Keratinocyte (primary cell): ENCODE measurements at regions not wholly inside any gene's neighbourhood (a gene's known extent, or its start where the extent isn't known, plus 50 kb on each side); places are given as distances from the start of the nearest gene placed in this dataset.

ENCODE experiments used
- DNase-seq: peaks from one replicate; pipeline ENCODE4 v3.0.0-alpha.2; 2011; ENCODE audit warnings: low read depth, missing footprints, low spot score
- FAIRE-seq: peaks from 2 replicates; lab custom pipeline; 2011; peaks lifted over from hg19 to GRCh38; lab: Jason Lieb, UNC
- H2AFZ ChIP-seq: 2 replicates; pipeline ENCODE4 v1.6.0; 2012; ENCODE audit warnings: low read length, control low read depth, inconsistent platforms; ENCODE audit not compliant: control insufficient read depth
- H3K27ac ChIP-seq: 2 replicates; pipeline ENCODE4 v1.5.1; 2011; ENCODE audit warnings: low read length; ENCODE audit not compliant: control insufficient read depth, insufficient read depth
- H3K27me3 ChIP-seq: 3 replicates; pipeline ENCODE4 v1.6.0; 2011; ENCODE audit warnings: low read length; ENCODE audit not compliant: control insufficient read depth, insufficient read depth; ENCODE audit errors: extremely low read depth
- H3K36me3 ChIP-seq, 2 experiments: 2 replicates in 1 of 2; 3 replicates in 1 of 2; pipeline ENCODE4 v1.5.1; 2011; ENCODE audit warnings: low read length in 2 of 2, mild to moderate bottlenecking in 1 of 2; ENCODE audit not compliant: control insufficient read depth in 2 of 2, insufficient read depth in 2 of 2; ENCODE audit errors: extremely low read depth in 1 of 2
- H3K4me1 ChIP-seq: 3 replicates; pipeline ENCODE4 v1.5.1; 2011; ENCODE audit warnings: low read length; ENCODE audit not compliant: control insufficient read depth, insufficient read depth; ENCODE audit errors: extremely low read depth
- H3K4me2 ChIP-seq: 3 replicates; pipeline ENCODE4 v1.6.0; 2011; ENCODE audit warnings: low read depth, low read length; ENCODE audit not compliant: control insufficient read depth, insufficient read depth; ENCODE audit errors: extremely low read depth
- H3K4me3 ChIP-seq, 3 experiments: fragments of 200-600 bp in 1 of 3; sonication (generic) in 1 of 3; 2 replicates in 2 of 3; 3 replicates in 1 of 3; pipeline ENCODE4 v1.5.1; 2011 to 2016; ENCODE audit warnings: low read length in 3 of 3, mild to moderate bottlenecking in 3 of 3, control low read depth in 2 of 3, inconsistent platforms in 1 of 3, low read depth in 1 of 3, mixed read lengths in 1 of 3, mixed run types in 1 of 3, moderate library complexity in 1 of 3; ENCODE audit not compliant: control insufficient read depth in 2 of 3, insufficient read depth in 2 of 3; ENCODE audit errors: extremely low read depth in 1 of 3
- H3K79me2 ChIP-seq: 2 replicates; pipeline ENCODE4 v1.6.0; 2012; ENCODE audit warnings: low read length; ENCODE audit not compliant: control insufficient read depth, insufficient read depth
- H3K9ac ChIP-seq: 3 replicates; pipeline ENCODE4 v1.6.0; 2011; ENCODE audit warnings: low read length; ENCODE audit not compliant: control insufficient read depth, insufficient read depth; ENCODE audit errors: extremely low read depth
- H3K9me1 ChIP-seq: 3 replicates; pipeline ENCODE4 v1.6.0; 2011; ENCODE audit warnings: low read length; ENCODE audit not compliant: control insufficient read depth, insufficient read depth; ENCODE audit errors: extremely low read depth
- H3K9me3 ChIP-seq: 2 replicates; pipeline ENCODE4 v1.5.1; 2012; ENCODE audit warnings: low read depth, low read length; ENCODE audit not compliant: control insufficient read depth
- H4K20me1 ChIP-seq: 3 replicates; pipeline ENCODE4 v1.6.0; 2011; ENCODE audit warnings: low read length; ENCODE audit not compliant: control insufficient read depth, insufficient read depth; ENCODE audit errors: extremely low read depth
- EZH2 ChIP-seq: IDR thresholded peaks from one replicate; pipeline ENCODE4 v1.6.1; 2012; ENCODE audit warnings: inconsistent platforms, mild to moderate bottlenecking, low read length, moderate library complexity
- dilution Hi-C: fragments of 300-500 bp; cut with MboI; formaldehyde crosslinking; loops from one replicate; pipeline ENCODE4 v1.7.0; 2020; ENCODE audit warnings: low sequenced_read_pairs; ENCODE audit not compliant: extremely low pct_ligation_motif_present
- TF ChIP-seq, protein P1 (sequence below), 3 experiments: IDR thresholded peaks in 1 of 3; conservative IDR thresholded peaks in 1 of 3; optimal IDR thresholded peaks in 1 of 3; 2 replicates in 2 of 3; 3 replicates in 1 of 3; pipeline versions ENCODE3 to v1.5.1; 2011; ENCODE audit warnings: low read length in 3 of 3, mild to moderate bottlenecking in 3 of 3, moderate library complexity in 2 of 3, control low read depth in 1 of 3, inconsistent platforms in 1 of 3; ENCODE audit not compliant: insufficient read depth in 2 of 3; ENCODE audit errors: extremely low read depth in 1 of 3

DNA sequence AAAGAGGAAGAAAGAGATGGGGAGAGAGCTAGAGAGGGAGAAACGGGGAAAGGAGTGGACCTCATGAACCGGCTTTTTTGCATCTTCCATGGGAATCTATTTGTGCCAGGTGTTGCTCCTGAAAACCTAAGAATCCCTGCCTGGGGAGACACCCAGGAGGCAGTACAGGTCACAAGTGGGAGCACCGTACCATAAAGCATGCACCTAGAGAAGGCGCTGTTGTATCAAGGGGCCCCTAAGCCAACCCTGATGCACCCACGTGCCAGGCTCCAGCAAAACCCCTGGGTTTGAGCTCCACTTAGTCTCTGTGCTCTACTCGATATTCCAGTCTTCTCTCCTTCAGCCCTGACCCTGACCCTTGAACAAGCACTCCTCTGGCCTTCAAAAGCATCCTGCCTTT is 233.6 kb downstream of the RRAGC start:
- no peak for FAIRE-seq
- dilution Hi-C loops: no loop called here

DNA sequence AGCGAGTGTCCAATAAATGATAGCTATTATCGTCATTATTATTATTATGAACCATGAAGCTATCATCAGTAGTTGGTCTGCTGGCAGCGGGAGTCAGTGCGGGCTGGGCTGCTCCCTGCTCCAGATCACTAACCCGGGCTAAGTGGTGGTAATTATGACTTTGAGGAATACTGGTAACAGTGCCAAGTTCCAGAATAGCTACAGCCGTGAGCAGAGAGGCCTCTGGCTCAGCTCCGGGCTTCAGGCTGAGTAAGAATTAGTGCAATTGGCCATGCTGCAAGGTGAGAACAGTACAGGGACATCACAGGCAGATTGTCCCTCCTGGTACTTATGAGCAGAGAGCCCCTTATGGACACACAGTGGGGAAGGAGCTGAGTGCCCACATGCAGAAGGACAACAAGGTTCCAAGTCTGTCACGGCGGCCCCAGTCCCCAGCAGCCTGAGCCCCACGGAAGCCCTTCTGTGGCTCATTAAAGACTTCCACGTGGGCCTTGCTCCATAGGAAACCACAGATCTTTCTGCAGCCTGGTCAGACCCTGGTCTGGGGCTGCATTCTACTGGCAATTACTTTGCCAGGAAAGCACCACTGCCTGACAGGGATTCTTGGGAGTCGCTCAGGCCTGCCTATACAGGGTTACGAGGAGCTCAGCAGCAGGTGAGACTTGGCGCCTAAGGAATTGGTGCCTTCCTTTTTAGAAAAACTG is 235.1 kb downstream of the RRAGC start:
- TF ChIP-seq, protein P1, sequence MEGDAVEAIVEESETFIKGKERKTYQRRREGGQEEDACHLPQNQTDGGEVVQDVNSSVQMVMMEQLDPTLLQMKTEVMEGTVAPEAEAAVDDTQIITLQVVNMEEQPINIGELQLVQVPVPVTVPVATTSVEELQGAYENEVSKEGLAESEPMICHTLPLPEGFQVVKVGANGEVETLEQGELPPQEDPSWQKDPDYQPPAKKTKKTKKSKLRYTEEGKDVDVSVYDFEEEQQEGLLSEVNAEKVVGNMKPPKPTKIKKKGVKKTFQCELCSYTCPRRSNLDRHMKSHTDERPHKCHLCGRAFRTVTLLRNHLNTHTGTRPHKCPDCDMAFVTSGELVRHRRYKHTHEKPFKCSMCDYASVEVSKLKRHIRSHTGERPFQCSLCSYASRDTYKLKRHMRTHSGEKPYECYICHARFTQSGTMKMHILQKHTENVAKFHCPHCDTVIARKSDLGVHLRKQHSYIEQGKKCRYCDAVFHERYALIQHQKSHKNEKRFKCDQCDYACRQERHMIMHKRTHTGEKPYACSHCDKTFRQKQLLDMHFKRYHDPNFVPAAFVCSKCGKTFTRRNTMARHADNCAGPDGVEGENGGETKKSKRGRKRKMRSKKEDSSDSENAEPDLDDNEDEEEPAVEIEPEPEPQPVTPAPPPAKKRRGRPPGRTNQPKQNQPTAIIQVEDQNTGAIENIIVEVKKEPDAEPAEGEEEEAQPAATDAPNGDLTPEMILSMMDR (optimal IDR thresholded peaks at IDR 0.05 in 1 of 3, IDR thresholded peaks at IDR 0.05 in 1 of 3, conservative IDR thresholded peaks at IDR 0.05 in 1 of 3; ENCODE audit: extremely low read depth in 1 of 3, insufficient read depth in 2 of 3, low read length in 3 of 3): no peak
- no peak for TF ChIP-seq EZH2
- Histone ChIP-seq H3K9ac (no peak overlapping the region), H3K36me3 (no peaks in the 10 kb centered on the region), H3K4me1 (no peaks in the 10 kb centered on the region), H3K4me2 (no peak overlapping the region), H3K27me3 (peaks cover 6% of the 10 kb centered on the region), H2AFZ (no peak overlapping the region), H3K27ac (no peak overlapping the region), H3K9me3 (no peaks in the 10 kb centered on the region), H4K20me1 (no peaks in the 10 kb centered on the region), H3K79me2 (no peaks in the 10 kb centered on the region), H3K9me1 (no peaks in the 10 kb centered on the region), H3K4me3 (no peak overlapping the region)
- FAIRE-seq: no peak
- dilution Hi-C loops: no loop called here
- DNase-seq: no peak

More for the DNA sequence above, 233.6 kb downstream of the RRAGC start:
- H4K20me1 ChIP-seq: no peaks in the 10 kb centered on the region
- no peak overlapping the region for H2AFZ ChIP-seq
- no peaks in the 10 kb centered on the region for H3K79me2 ChIP-seq
- H3K4me3 ChIP-seq: no peak overlapping the region
- no peak overlapping the region for H3K9ac ChIP-seq
- H3K9me1 ChIP-seq: no peaks in the 10 kb centered on the region
- H3K9me3 ChIP-seq: no peaks in the 10 kb centered on the region
- H3K27me3 ChIP-seq: peaks cover 6% of the 10 kb centered on the region
- DNase-seq: no peak
- no peak overlapping the region for H3K4me2 ChIP-seq
- TF ChIP-seq EZH2: no peak
- TF ChIP-seq, protein P1 (optimal IDR thresholded peaks at IDR 0.05 in 1 of 3, IDR thresholded peaks at IDR 0.05 in 1 of 3, conservative IDR thresholded peaks at IDR 0.05 in 1 of 3; ENCODE audit: extremely low read depth in 1 of 3, insufficient read depth in 2 of 3, low read length in 3 of 3): no peak
- H3K27ac ChIP-seq: no peak overlapping the region
- H3K4me1 ChIP-seq: no peaks in the 10 kb centered on the region
- H3K36me3 ChIP-seq: no peaks in the 10 kb centered on the region
